Activated gamma-delta T cell (primary cell): ENCODE measurements at regions not wholly inside any gene's neighbourhood (a gene's known extent, or its start where the extent isn't known, plus 50 kb on each side); places are given as distances from the start of the nearest gene placed in this dataset.

Source experiments
- DNase-seq: peaks from one replicate; lab custom pipeline; 2025; lab: John Stamatoyannopoulos, UW

- DNase-seq = no peak
Observed at GRCh38 chr22:47654922-47655491, 892.6 kb downstream of the TBC1D22A start.

- DNase-seq = no peak
Observed at GRCh38 chr22:47653921-47654320, 891.5 kb downstream of the TBC1D22A start.

GRCh38 chr22:47651216-47651987, 889.0 kb downstream of the TBC1D22A start:
- DNase-seq = no peak

- no peak for DNase-seq
Observed at GRCh38 chr22:47647720-47648119, 885.3 kb downstream of the TBC1D22A start.

- no peak for DNase-seq
Observed at GRCh38 chr22:47647181-47647580, 884.7 kb downstream of the TBC1D22A start.

- no peak for DNase-seq
Observed at GRCh38 chr22:47645923-47646322, 883.5 kb downstream of the TBC1D22A start.

GRCh38 chr22:47645450-47645914, 883.0 kb downstream of the TBC1D22A start:
- no peak for DNase-seq

GRCh38 chr22:47634347-47634746, 871.9 kb downstream of the TBC1D22A start:
- no peak for DNase-seq

GRCh38 chr22:47633111-47633510, 870.7 kb downstream of the TBC1D22A start:
- no peak for DNase-seq

- DNase-seq = no peak
Observed at GRCh38 chr22:47632701-47633100, 870.3 kb downstream of the TBC1D22A start.

GRCh38 chr22:47631571-47632102, 869.2 kb downstream of the TBC1D22A start:
- no peak for DNase-seq

- DNase-seq = no peak
Observed at GRCh38 chr22:47630741-47631534, 868.5 kb downstream of the TBC1D22A start.

GRCh38 chr22:47629791-47630655, 867.6 kb downstream of the TBC1D22A start:
- no peak for DNase-seq

GRCh38 chr22:47629273-47629711, 866.8 kb downstream of the TBC1D22A start:
- DNase-seq = no peak

GRCh38 chr22:47628477-47629272, 866.2 kb downstream of the TBC1D22A start:
- no peak for DNase-seq

GRCh38 chr22:47627556-47628253, 865.3 kb downstream of the TBC1D22A start:
- DNase-seq = no peak

- no peak for DNase-seq
Observed at GRCh38 chr22:47626428-47627390, 864.3 kb downstream of the TBC1D22A start.

GRCh38 chr22:47625531-47626427, 863.3 kb downstream of the TBC1D22A start:
- no peak for DNase-seq
